ENCODE measurements at regions not wholly inside any gene's neighbourhood (a gene's known extent, or its start where the extent isn't known, plus 50 kb on each side); places are given as distances from the start of the nearest gene placed in this dataset.
A peak's percentile ranks its signal among the peaks of the same experiment; 100 is the strongest.

DNA sequence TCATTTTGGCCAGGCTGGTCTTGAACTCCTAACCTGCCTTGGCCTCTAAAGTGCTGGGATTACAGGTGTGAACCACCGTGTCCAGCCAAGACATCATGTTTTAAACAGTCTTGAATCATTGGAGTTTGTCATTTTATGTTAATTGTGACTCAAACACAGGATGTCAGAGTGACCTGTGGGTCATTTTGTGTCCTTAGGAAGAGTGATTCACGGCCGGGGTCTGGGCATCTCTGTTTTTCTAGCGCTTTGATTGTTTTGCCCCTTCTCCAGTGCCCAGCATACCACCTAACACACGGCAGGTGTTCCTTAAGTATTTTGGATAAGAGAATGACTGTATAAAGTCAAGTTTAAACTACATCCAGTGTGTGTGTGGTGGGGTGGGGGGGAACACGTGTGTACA lies 183.7 kb upstream of the KLF6 start:
- ChIA-PET POLR2A (no interaction called here), CTCF (interaction anchor here (1.7 kb wide), 1 partner anchor 7 kb away, joined by 7 read pairs; no protein-coding TSS in a partner anchor)
- Mint-ChIP-seq H3K4me1 (ENCODE audit: low read depth) (peaks cover 42% of the 10 kb centered on the region), H3K4me3 (no peak overlapping the region), H3K9me3 (no peaks in the 10 kb centered on the region), H3K27ac (no peak overlapping the region), H3K27me3 (no peaks in the 10 kb centered on the region), H3K36me3 (ENCODE audit: low read depth) (no peaks in the 10 kb centered on the region)
- no peak for TF ChIP-seq CTCF (IDR thresholded peaks at IDR 0.05)
- ATAC-seq (no peak), DNase-seq (no peak)
- intact Hi-C loops (cut with micrococcal nuclease), result no loop called here

GRCh38 chr10:3964516-3964915 lies 179.5 kb upstream of the KLF6 start:
- no peak for TF ChIP-seq CTCF (IDR thresholded peaks at IDR 0.05)
- peaks cover 34% of the 10 kb centered on the region for H3K4me1 Mint-ChIP-seq (ENCODE audit: low read depth)
- H3K4me3 Mint-ChIP-seq, result no peak overlapping the region
- no peaks in the 10 kb centered on the region for H3K36me3 Mint-ChIP-seq (ENCODE audit: low read depth)
- H3K27ac Mint-ChIP-seq, result no peak overlapping the region
- intact Hi-C loops (cut with micrococcal nuclease), result no loop called here
- H3K27me3 Mint-ChIP-seq, result no peaks in the 10 kb centered on the region
- ChIA-PET CTCF (no interaction called here), POLR2A (interaction anchor here (1.0 kb wide), 1 partner anchor 8 kb away, joined by 4 read pairs; no protein-coding TSS in a partner anchor)
- no peaks in the 10 kb centered on the region for H3K9me3 Mint-ChIP-seq
- DNase-seq (no peak), ATAC-seq (no peak)

DNA sequence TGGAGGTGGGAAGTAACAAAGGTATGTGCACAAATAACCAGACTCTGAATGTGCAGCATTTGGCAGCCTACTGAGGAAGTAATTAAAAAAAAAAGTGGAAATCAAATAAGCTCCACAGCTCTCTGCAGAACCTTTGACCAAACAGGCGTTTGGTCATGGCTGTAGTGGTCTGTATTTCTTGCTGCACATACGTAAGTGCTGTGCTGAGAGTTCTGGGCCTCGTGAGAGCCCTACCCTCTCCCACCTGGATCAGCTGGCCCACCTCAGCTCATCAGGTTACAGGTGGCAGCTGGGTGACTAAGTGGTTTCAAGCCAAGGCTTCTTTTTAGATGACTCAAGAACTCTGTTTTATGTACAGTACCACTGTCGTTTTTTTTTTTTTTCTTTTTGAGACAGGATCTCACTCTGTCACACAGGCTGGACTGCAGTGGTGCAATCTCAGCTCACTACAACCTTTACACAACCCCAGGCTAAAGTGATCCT lies 178.2 kb upstream of the KLF6 start:
- no peaks in the 10 kb centered on the region for H3K36me3 Mint-ChIP-seq (ENCODE audit: low read depth)
- TF ChIP-seq CTCF (IDR thresholded peaks at IDR 0.05), result no peak
- H3K27ac Mint-ChIP-seq, result no peak overlapping the region
- no peak for DNase-seq
- POLR2A ChIA-PET, result interaction anchor here (0.6 to 1.1 kb wide), 2 partner anchors 11 to 71 kb away, joined by 3 read pairs; no protein-coding TSS in a partner anchor
- no peak overlapping the region for H3K4me3 Mint-ChIP-seq
- intact Hi-C loops (cut with micrococcal nuclease), result no loop called here
- ATAC-seq, result no peak
- no peaks in the 10 kb centered on the region for H3K9me3 Mint-ChIP-seq
- CTCF ChIA-PET, result interaction anchor here (0.8 kb wide), 2 partner anchors 13 to 14 kb away, joined by 3 read pairs; no protein-coding TSS in a partner anchor
- H3K27me3 Mint-ChIP-seq, result no peaks in the 10 kb centered on the region
- H3K4me1 Mint-ChIP-seq (ENCODE audit: low read depth), result peaks cover 32% of the 10 kb centered on the region

DNA sequence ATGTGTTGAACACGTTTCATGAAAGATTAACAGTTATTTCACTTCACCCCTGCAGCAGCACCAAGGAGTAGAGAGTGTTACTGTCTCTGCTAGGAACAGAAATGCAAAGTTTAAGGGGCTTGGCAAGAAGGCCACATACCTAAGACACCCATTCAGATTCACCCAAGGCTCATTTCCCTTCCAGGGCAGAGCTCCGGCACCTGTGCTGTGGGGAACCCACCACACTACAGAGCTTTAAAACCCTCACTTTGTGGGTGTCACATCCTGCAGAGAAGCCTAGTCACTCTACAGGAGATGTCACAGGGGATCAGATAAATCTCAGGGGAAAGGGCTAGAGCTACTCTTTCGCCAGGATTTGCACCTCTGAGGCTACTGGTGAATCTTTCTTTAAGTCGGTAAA lies 176.1 kb upstream of the KLF6 start:
- ATAC-seq, result peak; percentile 98
- ChIA-PET CTCF (interaction anchor here (1.6 to 2.3 kb wide), 4 partner anchors 9 to 25 kb away, joined by 5 to 10 read pairs (median 6); no protein-coding TSS in a partner anchor), POLR2A (interaction anchor here (0.6 to 2.7 kb wide), 9 partner anchors 9 to 176 kb away, joined by 3 to 16 read pairs (median 4); partner anchors contain the start of gene KLF6)
- no peak for TF ChIP-seq CTCF (IDR thresholded peaks at IDR 0.05)
- Mint-ChIP-seq H3K4me1 (ENCODE audit: low read depth) (peaks cover 32% of the 10 kb centered on the region), H3K27me3 (no peaks in the 10 kb centered on the region), H3K27ac (peak overlapping the region; percentile 57), H3K36me3 (ENCODE audit: low read depth) (no peaks in the 10 kb centered on the region), H3K4me3 (peak overlapping the region; percentile 18), H3K9me3 (no peaks in the 10 kb centered on the region)
- intact Hi-C loops (cut with micrococcal nuclease), result no loop called here
- peak; percentile 77 for DNase-seq

- Mint-ChIP-seq H3K9me3 (no peaks in the 10 kb centered on the region), H3K4me1 (ENCODE audit: low read depth) (peaks cover 32% of the 10 kb centered on the region), H3K27ac (peak overlapping the region; percentile 57), H3K27me3 (no peaks in the 10 kb centered on the region), H3K36me3 (ENCODE audit: low read depth) (no peaks in the 10 kb centered on the region), H3K4me3 (no peak overlapping the region)
- intact Hi-C loops (cut with micrococcal nuclease), result no loop called here
- TF ChIP-seq CTCF (IDR thresholded peaks at IDR 0.05), result no peak
- peak; percentile 35 for DNase-seq
- ChIA-PET CTCF (interaction anchor here (0.6 to 2.3 kb wide), 6 partner anchors 9 to 86 kb away, joined by 3 to 10 read pairs (median 5); no protein-coding TSS in a partner anchor), POLR2A (interaction anchor here (0.6 to 2.7 kb wide), 10 partner anchors 8 to 176 kb away, joined by 3 to 16 read pairs (median 4); partner anchors contain the start of gene KLF6)
- peak; percentile 25 for ATAC-seq
These were observed 175.5 kb upstream of the KLF6 start for GRCh38 chr10:3960496-3960895.
